Subcutaneous abdominal adipose tissue (tissue), 5 donors: ENCODE measurements at regions not wholly inside any gene's neighbourhood (a gene's known extent, or its start where the extent isn't known, plus 50 kb on each side); places are given as distances from the start of the nearest gene placed in this dataset.
"Not testable (repeated sequence)": the region's sequence is repeated elsewhere in the genome, so short reads cannot be mapped to it uniquely, and the experiment has no call there.

Experiments
- H3K27ac ChIP-seq: one replicate; pipeline ENCODE4 v1.7.0; 2013; ENCODE audit warnings: low read depth, mild to moderate bottlenecking, inconsistent platforms, low read length, moderate library complexity
- H3K27me3 ChIP-seq, 5 donors: one replicate each; pipeline ENCODE4 v1.7.0; 2013; ENCODE audit warnings: low read length in 5 of 5, inconsistent platforms in 1 of 5; ENCODE audit not compliant: control insufficient read depth in 5 of 5, insufficient read depth in 4 of 5
- H3K36me3 ChIP-seq, 5 donors: one replicate each; pipeline ENCODE4 v1.7.0; 2013; ENCODE audit warnings: low read length in 5 of 5; ENCODE audit not compliant: control insufficient read depth in 5 of 5, insufficient read depth in 5 of 5
- H3K4me1 ChIP-seq, 5 donors: one replicate each; pipeline ENCODE4 v1.7.0; 2013; ENCODE audit warnings: low read length in 5 of 5, mild to moderate bottlenecking in 3 of 5, moderate library complexity in 1 of 5; ENCODE audit not compliant: control insufficient read depth in 5 of 5, insufficient read depth in 5 of 5
- H3K4me3 ChIP-seq, 5 donors: one replicate each; pipeline ENCODE4 v1.7.0; 2013; ENCODE audit warnings: low read length in 5 of 5, low read depth in 1 of 5
- H3K9ac ChIP-seq, 5 donors: one replicate each; pipeline ENCODE4 v1.7.0; 2013; ENCODE audit warnings: low read length in 5 of 5, mild to moderate bottlenecking in 4 of 5, moderate library complexity in 3 of 5
- H3K9me3 ChIP-seq, 5 donors: one replicate each; pipeline ENCODE4 v1.7.0; 2013; ENCODE audit warnings: low read length in 5 of 5; ENCODE audit not compliant: control insufficient read depth in 5 of 5
- donor health status: healthy.
- donor health status: healthy.
- donor health status: healthy.
- donor health status: healthy.
- donor health status: healthy.

- H3K4me3 ChIP-seq = no peak overlapping the region
- H3K36me3 ChIP-seq = no peaks in the 10 kb centered on the region
- no peak overlapping the region for H3K27ac ChIP-seq
- no peaks in the 10 kb centered on the region for H3K4me1 ChIP-seq
- no peaks in the 10 kb centered on the region for H3K27me3 ChIP-seq
- H3K9me3 ChIP-seq = peaks cover 0 to 4% (median 0%) of the 10 kb centered on the region in 5 donors
- H3K9ac ChIP-seq = no peak overlapping the region
Measured at GRCh38 chr18:39596221-39596620, 2030.6 kb upstream of the CELF4 start.

GRCh38 chr18:39594206-39594605, 2028.6 kb upstream of the CELF4 start:
- Histone ChIP-seq H3K9me3 (peaks cover 0 to 4% (median 0%) of the 10 kb centered on the region in 5 donors), H3K4me3 (no peak overlapping the region), H3K27ac (no peak overlapping the region), H3K27me3 (no peaks in the 10 kb centered on the region), H3K9ac (no peak overlapping the region), H3K4me1 (no peaks in the 10 kb centered on the region), H3K36me3 (no peaks in the 10 kb centered on the region)

- H3K27me3 ChIP-seq = no peaks in the 10 kb centered on the region
- peaks cover 0 to 4% (median 0%) of the 10 kb centered on the region in 5 donors for H3K9me3 ChIP-seq
- peaks cover 0 to 2% (median 0%) of the 10 kb centered on the region in 5 donors for H3K4me1 ChIP-seq
- H3K27ac ChIP-seq = no peak overlapping the region
- no peak overlapping the region for H3K9ac ChIP-seq
- H3K4me3 ChIP-seq = no peak overlapping the region
- no peaks in the 10 kb centered on the region for H3K36me3 ChIP-seq
Measured at GRCh38 chr18:39591649-39592048, 2026.1 kb upstream of the CELF4 start.

- no peak overlapping the region for H3K4me3 ChIP-seq
Measured at GRCh38 chr18:39589496-39589895, 2023.9 kb upstream of the CELF4 start.

GRCh38 chr18:39587586-39587985, 2022.0 kb upstream of the CELF4 start:
- H3K9ac ChIP-seq = no peak overlapping the region
- no peaks in the 10 kb centered on the region for H3K9me3 ChIP-seq
- H3K4me3 ChIP-seq = no peak overlapping the region
- peaks cover 0 to 6% (median 0%) of the 10 kb centered on the region in 5 donors for H3K4me1 ChIP-seq
- H3K36me3 ChIP-seq = no peaks in the 10 kb centered on the region
- H3K27ac ChIP-seq = no peak overlapping the region
- H3K27me3 ChIP-seq = no peaks in the 10 kb centered on the region

More at GRCh38 chr18:39589496-39589895, 2023.9 kb upstream of the CELF4 start:
- Histone ChIP-seq H3K27ac (no peak overlapping the region), H3K9me3 (peaks cover 0 to 1% (median 0%) of the 10 kb centered on the region in 5 donors), H3K4me1 (peaks cover 0 to 6% (median 0%) of the 10 kb centered on the region in 5 donors), H3K36me3 (no peaks in the 10 kb centered on the region), H3K27me3 (no peaks in the 10 kb centered on the region), H3K9ac (no peak overlapping the region)

- no peak overlapping the region for H3K27ac ChIP-seq
- peaks cover 0 to 6% (median 0%) of the 10 kb centered on the region in 5 donors for H3K4me1 ChIP-seq
- no peak overlapping the region for H3K9ac ChIP-seq
- no peak overlapping the region for H3K4me3 ChIP-seq
- no peaks in the 10 kb centered on the region for H3K27me3 ChIP-seq
- H3K9me3 ChIP-seq = no peaks in the 10 kb centered on the region
- no peaks in the 10 kb centered on the region for H3K36me3 ChIP-seq
Measured at GRCh38 chr18:39586741-39587140, 2021.1 kb upstream of the CELF4 start.

- H3K9ac ChIP-seq = no peak overlapping the region
- no peaks in the 10 kb centered on the region for H3K36me3 ChIP-seq
- no peaks in the 10 kb centered on the region for H3K27me3 ChIP-seq
- H3K4me1 ChIP-seq = no peaks in the 10 kb centered on the region
- no peaks in the 10 kb centered on the region for H3K9me3 ChIP-seq
- H3K27ac ChIP-seq = no peak overlapping the region
- H3K4me3 ChIP-seq = no peak overlapping the region
Measured at GRCh38 chr18:39574897-39575296, 2009.3 kb upstream of the CELF4 start.

GRCh38 chr18:39571511-39571910, 2005.9 kb upstream of the CELF4 start:
- H3K9me3 ChIP-seq = no peaks in the 10 kb centered on the region
- H3K36me3 ChIP-seq = no peaks in the 10 kb centered on the region
- no peak overlapping the region for H3K9ac ChIP-seq
- H3K27me3 ChIP-seq = no peaks in the 10 kb centered on the region
- H3K4me1 ChIP-seq = no peaks in the 10 kb centered on the region
- no peak overlapping the region for H3K27ac ChIP-seq
- no peak overlapping the region for H3K4me3 ChIP-seq

- H3K4me1 ChIP-seq, H3K9me3 ChIP-seq, H3K27ac ChIP-seq, H3K4me3 ChIP-seq, H3K27me3 ChIP-seq, H3K9ac ChIP-seq, H3K36me3 ChIP-seq: not testable (repeated sequence)
Measured at GRCh38 chr18:39565551-39566230, 2000.1 kb upstream of the CELF4 start.

- H3K4me3 ChIP-seq = no peak overlapping the region
- no peak overlapping the region for H3K27ac ChIP-seq
- H3K9me3 ChIP-seq = no peaks in the 10 kb centered on the region
- no peaks in the 10 kb centered on the region for H3K27me3 ChIP-seq
- H3K36me3 ChIP-seq = no peaks in the 10 kb centered on the region
- peaks cover 0 to 11% (median 0%) of the 10 kb centered on the region in 5 donors for H3K4me1 ChIP-seq
- no peak overlapping the region for H3K9ac ChIP-seq
Measured at GRCh38 chr18:39564716-39565115, 1999.1 kb upstream of the CELF4 start.
